Thymus (tissue), 11 donors: ENCODE measurements at regions not wholly inside any gene's neighbourhood (a gene's known extent, or its start where the extent isn't known, plus 50 kb on each side); places are given as distances from the start of the nearest gene placed in this dataset.

Source experiments
- DNase-seq, 9 donors: peaks; one replicate each; pipeline ENCODE4 v3.0.0-alpha.2; 2013; ENCODE audit warnings: low spot score in 9 of 9, low read depth in 6 of 9, missing footprints in 1 of 9
- H3K27ac ChIP-seq, 2 donors: one replicate each; pipeline ENCODE4 v1.5.1; 2013; ENCODE audit warnings: control low read depth in 1 of 2, low read depth in 1 of 2, low read length in 1 of 2, mild to moderate bottlenecking in 1 of 2, moderate library complexity in 1 of 2
- H3K27me3 ChIP-seq, 2 donors: one replicate each; pipeline ENCODE4 v1.5.1; 2013; ENCODE audit warnings: low read length in 1 of 2; ENCODE audit not compliant: control insufficient read depth in 2 of 2, insufficient read depth in 1 of 2
- H3K36me3 ChIP-seq, 2 donors: one replicate each; pipeline ENCODE4 v1.5.1; 2013; ENCODE audit warnings: low read length in 1 of 2, mild to moderate bottlenecking in 1 of 2, moderate library complexity in 1 of 2; ENCODE audit not compliant: control insufficient read depth in 2 of 2, insufficient read depth in 2 of 2
- H3K4me1 ChIP-seq, 2 donors: one replicate each; pipeline ENCODE4 v1.5.1; 2013; ENCODE audit warnings: low read length in 2 of 2; ENCODE audit not compliant: control insufficient read depth in 2 of 2, insufficient read depth in 2 of 2
- H3K4me3 ChIP-seq, 2 donors: one replicate each; pipeline ENCODE4 v1.5.1; 2013; ENCODE audit warnings: low read length in 2 of 2, control low read depth in 1 of 2, mild to moderate bottlenecking in 1 of 2
- H3K9me3 ChIP-seq, 2 donors: one replicate each; pipeline ENCODE4 v1.5.1; 2013; ENCODE audit warnings: low read length in 1 of 2, mild to moderate bottlenecking in 1 of 2; ENCODE audit not compliant: control insufficient read depth in 2 of 2, insufficient read depth in 1 of 2
- WGBS: extraction: QIAGEN DNeasy Blood & Tissue Kit; methylation state at CpG from one replicate; pipeline ENCODE4 v1.1.7; 2013; 5-methylcytosine and 5-hydroxymethylcytosine counted together
- donor health status: healthy.

DNA sequence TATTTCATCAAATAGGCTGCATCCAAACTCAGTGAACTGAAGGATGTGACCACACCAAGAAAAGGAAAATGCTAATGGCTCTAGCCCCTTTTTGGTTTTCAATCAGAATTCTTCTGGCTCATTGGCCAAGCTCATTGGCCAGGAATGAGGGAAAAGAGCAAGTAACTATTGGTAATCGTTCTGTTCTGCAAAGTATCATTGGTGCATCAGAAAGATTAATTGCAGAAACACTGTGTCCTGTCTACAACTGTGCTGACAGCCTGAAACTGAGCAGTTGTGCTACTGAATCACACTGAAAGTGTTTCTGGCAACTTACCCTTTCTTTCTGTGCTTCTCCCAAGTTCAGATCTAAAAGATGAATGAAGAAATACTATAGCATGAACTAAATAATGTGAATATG lies 116.4 kb upstream of the ROBO2 start:
- Histone ChIP-seq H3K4me3 (no peak overlapping the region), H3K36me3 (no peaks in the 10 kb centered on the region), H3K27me3 (no peaks in the 10 kb centered on the region), H3K4me1 (no peaks in the 10 kb centered on the region), H3K9me3 (peaks cover 0 to 1% of the 10 kb centered on the region in 2 donors), H3K27ac (no peak overlapping the region)
- no peak for DNase-seq
- WGBS = 74% methylated on average over 1 of the region's 1 CpG

- Histone ChIP-seq H3K9me3 (no peaks in the 10 kb centered on the region), H3K36me3 (no peaks in the 10 kb centered on the region), H3K27me3 (no peaks in the 10 kb centered on the region), H3K4me1 (no peaks in the 10 kb centered on the region), H3K4me3 (no peak overlapping the region), H3K27ac (no peak overlapping the region)
- WGBS = 55% methylated on average over 2 of the region's 2 CpGs
- no peak for DNase-seq
Observed at GRCh38 chr3:76930712-76931111, 109.2 kb upstream of the ROBO2 start.

DNA sequence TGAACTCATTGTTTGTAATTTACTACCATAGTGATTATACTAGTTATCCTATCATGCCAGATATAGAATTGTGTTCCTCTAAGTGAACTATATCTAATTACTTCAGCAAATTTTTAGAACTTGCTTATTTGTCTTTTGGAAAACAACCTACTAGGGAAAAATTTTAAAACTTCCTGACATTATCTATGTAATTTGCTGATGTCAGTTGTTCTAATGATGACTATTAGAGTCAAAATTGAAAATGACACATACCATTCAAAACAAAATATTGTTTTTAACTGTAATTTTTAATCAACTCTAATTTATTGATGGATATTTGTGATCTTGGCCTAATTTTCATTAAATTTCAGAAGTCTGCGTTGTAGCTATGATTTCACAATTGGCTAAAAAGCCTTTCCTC lies 106.7 kb upstream of the ROBO2 start:
- DNase-seq = no peak
- H3K4me1 ChIP-seq = no peaks in the 10 kb centered on the region
- no peaks in the 10 kb centered on the region for H3K27me3 ChIP-seq
- no peak overlapping the region for H3K27ac ChIP-seq
- H3K9me3 ChIP-seq = no peaks in the 10 kb centered on the region
- no peak overlapping the region for H3K4me3 ChIP-seq
- H3K36me3 ChIP-seq = no peaks in the 10 kb centered on the region
- WGBS = 45% methylated on average over 1 of the region's 1 CpG

GRCh38 chr3:76938962-76939361 lies 100.9 kb upstream of the ROBO2 start:
- Histone ChIP-seq H3K27me3 (no peaks in the 10 kb centered on the region), H3K27ac (no peak overlapping the region), H3K9me3 (no peaks in the 10 kb centered on the region), H3K36me3 (no peaks in the 10 kb centered on the region), H3K4me1 (no peaks in the 10 kb centered on the region), H3K4me3 (no peak overlapping the region)
- no peak for DNase-seq

GRCh38 chr3:76940181-76940770 lies 99.6 kb upstream of the ROBO2 start:
- 93% methylated on average over 15 of the region's 15 CpGs for WGBS
- Histone ChIP-seq H3K27me3 (no peaks in the 10 kb centered on the region), H3K27ac (no peak overlapping the region), H3K36me3 (no peaks in the 10 kb centered on the region), H3K4me1 (no peaks in the 10 kb centered on the region), H3K9me3 (no peaks in the 10 kb centered on the region), H3K4me3 (no peak overlapping the region)
- DNase-seq = no peak

GRCh38 chr3:76941376-76941775 lies 98.5 kb upstream of the ROBO2 start:
- WGBS = 94% methylated on average over 4 of the region's 4 CpGs
- no peaks in the 10 kb centered on the region for H3K36me3 ChIP-seq
- no peak for DNase-seq
- H3K27me3 ChIP-seq = no peaks in the 10 kb centered on the region
- H3K4me3 ChIP-seq = no peak overlapping the region
- H3K27ac ChIP-seq = no peak overlapping the region
- no peaks in the 10 kb centered on the region for H3K4me1 ChIP-seq
- no peaks in the 10 kb centered on the region for H3K9me3 ChIP-seq

DNA sequence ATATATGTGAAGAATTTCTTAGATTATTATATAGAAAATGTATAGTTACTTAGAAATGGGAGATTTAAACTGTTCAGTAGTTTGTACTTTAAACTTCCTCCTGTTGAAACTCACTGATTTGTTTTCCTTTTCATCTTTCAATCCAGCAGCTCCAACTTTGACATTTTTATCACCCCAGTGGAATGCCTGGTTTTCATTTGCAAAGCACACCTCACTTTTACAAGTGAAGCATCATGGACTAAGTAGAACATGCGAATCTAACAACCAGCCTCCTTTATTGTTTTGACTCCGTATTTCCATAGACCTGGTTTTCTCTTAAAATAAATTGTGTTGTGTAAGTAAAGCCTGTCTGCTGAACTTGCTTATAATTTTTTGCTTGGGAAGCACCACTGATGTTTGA lies 97.8 kb upstream of the ROBO2 start:
- no peak for DNase-seq
- Histone ChIP-seq H3K27ac (no peak overlapping the region), H3K27me3 (no peaks in the 10 kb centered on the region), H3K4me1 (no peaks in the 10 kb centered on the region), H3K4me3 (no peak overlapping the region), H3K9me3 (no peaks in the 10 kb centered on the region), H3K36me3 (no peaks in the 10 kb centered on the region)
- 76% methylated on average over 2 of the region's 2 CpGs for WGBS

DNA sequence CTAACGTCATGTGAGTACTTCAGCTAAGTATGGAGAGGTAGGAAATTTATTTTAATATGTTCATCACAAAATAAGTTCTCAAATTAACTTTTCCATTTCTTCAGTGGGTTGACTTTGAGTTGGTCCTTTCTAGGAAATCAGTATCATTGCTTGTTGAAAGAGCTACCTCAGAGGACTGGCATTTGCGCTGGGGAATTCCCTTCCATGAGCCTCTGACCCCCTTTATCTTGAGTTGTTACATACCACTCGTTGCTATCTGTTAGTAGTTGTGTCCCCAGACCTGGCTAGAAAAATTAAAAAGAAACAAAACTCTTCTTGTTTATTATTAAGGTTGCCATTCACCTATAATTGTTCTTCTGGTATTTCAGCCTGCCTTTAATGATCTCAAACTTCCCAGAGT lies 96.8 kb upstream of the ROBO2 start:
- no peak for DNase-seq
- WGBS = 62% methylated on average over 3 of the region's 3 CpGs
- no peak overlapping the region for H3K27ac ChIP-seq

GRCh38 chr3:76943671-76944070 lies 96.2 kb upstream of the ROBO2 start:
- Histone ChIP-seq H3K4me3 (no peak overlapping the region), H3K4me1 (no peaks in the 10 kb centered on the region), H3K27me3 (no peaks in the 10 kb centered on the region), H3K9me3 (no peaks in the 10 kb centered on the region), H3K36me3 (no peaks in the 10 kb centered on the region), H3K27ac (no peak overlapping the region)
- DNase-seq = no peak
- WGBS = 74% methylated on average over 3 of the region's 3 CpGs

More for the DNA sequence above, 96.8 kb upstream of the ROBO2 start:
- H3K27me3 ChIP-seq = no peaks in the 10 kb centered on the region
- no peaks in the 10 kb centered on the region for H3K4me1 ChIP-seq
- H3K36me3 ChIP-seq = no peaks in the 10 kb centered on the region
- H3K9me3 ChIP-seq = no peaks in the 10 kb centered on the region
- no peak overlapping the region for H3K4me3 ChIP-seq

DNA sequence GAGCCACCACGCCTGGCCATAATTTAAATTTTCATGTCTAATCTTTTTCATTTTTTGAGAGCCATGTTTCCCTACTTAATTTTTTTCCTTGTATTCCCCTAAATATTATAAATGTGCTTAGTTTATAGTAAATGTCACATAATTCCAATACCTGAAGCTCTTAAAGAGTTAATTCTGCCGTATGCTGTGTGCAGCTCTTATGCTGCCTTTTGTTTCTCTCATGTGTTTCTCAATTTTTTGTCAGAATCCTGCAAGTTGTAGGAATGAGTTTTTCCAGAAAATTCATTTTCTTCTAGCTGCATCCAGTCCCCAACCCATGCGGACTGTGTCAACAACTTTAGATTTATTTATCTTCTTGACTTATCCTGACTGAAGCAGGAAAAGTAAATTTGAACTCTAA lies 90.9 kb upstream of the ROBO2 start:
- WGBS = 77% methylated on average over 3 of the region's 3 CpGs
- Histone ChIP-seq H3K36me3 (no peaks in the 10 kb centered on the region), H3K27ac (no peak overlapping the region), H3K4me3 (no peak overlapping the region), H3K9me3 (no peaks in the 10 kb centered on the region), H3K27me3 (no peaks in the 10 kb centered on the region), H3K4me1 (no peaks in the 10 kb centered on the region)
- DNase-seq = no peak
